ENCODE measurements at regions not wholly inside any gene's neighbourhood (a gene's known extent, or its start where the extent isn't known, plus 50 kb on each side); places are given as distances from the start of the nearest gene placed in this dataset.

DNA sequence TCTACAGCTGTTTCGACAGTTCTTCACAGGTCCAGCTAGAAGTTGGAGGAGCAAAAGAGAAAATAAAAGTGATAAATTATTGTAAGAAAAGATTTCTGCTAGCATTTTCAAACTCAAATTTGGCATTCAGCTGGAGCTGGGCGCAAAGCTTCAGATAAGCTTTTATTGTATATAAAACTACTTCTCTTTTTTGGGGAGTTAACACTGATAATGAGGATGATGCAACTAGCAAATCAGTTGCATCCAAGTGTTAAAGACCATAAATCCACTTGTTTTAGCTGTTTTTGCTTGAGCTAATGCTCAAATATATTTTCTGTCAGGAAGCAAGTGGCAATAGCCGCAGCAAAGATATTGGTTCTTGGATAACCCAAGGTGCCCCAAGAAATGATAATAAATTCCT is 127.1 kb upstream of the PKN2 start:
- TF ChIP-seq, protein P1, sequence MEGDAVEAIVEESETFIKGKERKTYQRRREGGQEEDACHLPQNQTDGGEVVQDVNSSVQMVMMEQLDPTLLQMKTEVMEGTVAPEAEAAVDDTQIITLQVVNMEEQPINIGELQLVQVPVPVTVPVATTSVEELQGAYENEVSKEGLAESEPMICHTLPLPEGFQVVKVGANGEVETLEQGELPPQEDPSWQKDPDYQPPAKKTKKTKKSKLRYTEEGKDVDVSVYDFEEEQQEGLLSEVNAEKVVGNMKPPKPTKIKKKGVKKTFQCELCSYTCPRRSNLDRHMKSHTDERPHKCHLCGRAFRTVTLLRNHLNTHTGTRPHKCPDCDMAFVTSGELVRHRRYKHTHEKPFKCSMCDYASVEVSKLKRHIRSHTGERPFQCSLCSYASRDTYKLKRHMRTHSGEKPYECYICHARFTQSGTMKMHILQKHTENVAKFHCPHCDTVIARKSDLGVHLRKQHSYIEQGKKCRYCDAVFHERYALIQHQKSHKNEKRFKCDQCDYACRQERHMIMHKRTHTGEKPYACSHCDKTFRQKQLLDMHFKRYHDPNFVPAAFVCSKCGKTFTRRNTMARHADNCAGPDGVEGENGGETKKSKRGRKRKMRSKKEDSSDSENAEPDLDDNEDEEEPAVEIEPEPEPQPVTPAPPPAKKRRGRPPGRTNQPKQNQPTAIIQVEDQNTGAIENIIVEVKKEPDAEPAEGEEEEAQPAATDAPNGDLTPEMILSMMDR (IDR thresholded peaks at IDR 0.05), result no peak
- TF ChIP-seq POLR2A (IDR thresholded peaks at IDR 0.05), result no peak
- TF ChIP-seq EP300 (IDR thresholded peaks at IDR 0.05), result no peak

All from suprapubic skin (tissue), 3 donors.